K562 (cell line): ENCODE measurements at regions not wholly inside any gene's neighbourhood (a gene's known extent, or its start where the extent isn't known, plus 50 kb on each side); places are given as distances from the start of the nearest gene placed in this dataset.

Experiments
- BMI1 ChIP-seq: fragments of 150-350 bp; IDR thresholded peaks from 2 replicates; pipeline ENCODE4 v1.6.1; 2014; ENCODE audit warnings: low read length
- BRF2 ChIP-seq: IDR thresholded peaks from 3 replicates; pipeline ENCODE4 v1.6.1; 2011; ENCODE audit warnings: borderline replicate concordance, mild to moderate bottlenecking; ENCODE audit not compliant: insufficient read length, insufficient read depth
- CBFA2T2 ChIP-seq: fragments of 450-650 bp; conservative IDR thresholded peaks from 2 replicates; pipeline ENCODE4 v1.6.1; 2017; ENCODE audit warnings: mild to moderate bottlenecking
- CBX8 ChIP-seq: fragments of 200-600 bp; sonication (generic); IDR thresholded peaks from 2 replicates; pipeline ENCODE4 v1.6.1; 2012; ENCODE audit warnings: borderline replicate concordance, mixed run types, low read depth, mild to moderate bottlenecking, moderate library complexity, mixed read lengths, low read length, control low read depth, inconsistent platforms; ENCODE audit not compliant: poor library complexity, severe bottlenecking; ENCODE audit errors: extremely low read depth
- HDAC3 ChIP-seq: fragments of 450-650 bp; IDR thresholded peaks from 2 replicates; pipeline ENCODE4 v1.6.1; 2018; ENCODE audit warnings: borderline replicate concordance, mild to moderate bottlenecking, moderate library complexity; ENCODE audit not compliant: partially characterized antibody
- MECOM ChIP-seq: fragments of 250-450 bp; sonication (Bioruptor Pico); IDR thresholded peaks from 2 replicates; pipeline ENCODE4 v1.8.0; 2022; ENCODE audit warnings: inconsistent platforms
- MYBL2 ChIP-seq, 2 experiments: fragments of 450-650 bp in 1 of 2; sonication (generic) in 1 of 2; formaldehyde crosslinking in 1 of 2; IDR thresholded peaks; 2 replicates each; pipeline versions ENCODE4 v1.6.1 to v1.8.1; 2017 to 2022; ENCODE audit warnings: borderline replicate concordance in 1 of 2, inconsistent platforms in 1 of 2, low read depth in 1 of 2, mild to moderate bottlenecking in 1 of 2, missing genetic modification reagents in 1 of 2, moderate library complexity in 1 of 2
- NKRF ChIP-seq: fragments of 450-650 bp; IDR thresholded peaks from 2 replicates; pipeline ENCODE4 v1.6.1; 2016; ENCODE audit warnings: borderline replicate concordance
- SAP30 ChIP-seq: fragments of 200-600 bp; sonication (generic); IDR thresholded peaks from 2 replicates; pipeline ENCODE4 v1.6.1; 2012; ENCODE audit warnings: borderline replicate concordance, low read depth, mild to moderate bottlenecking, moderate library complexity, low read length, control low read depth, inconsistent platforms; ENCODE audit not compliant: insufficient read depth, poor library complexity, severe bottlenecking
- SMAD4 ChIP-seq: fragments of 250-450 bp; sonication (Bioruptor Pico); conservative IDR thresholded peaks from 2 replicates; pipeline ENCODE4 v1.8.0; 2021; ENCODE audit warnings: inconsistent platforms, mild to moderate bottlenecking, moderate library complexity
- SNAPC5 ChIP-seq: fragments of 250-450 bp; sonication (Bioruptor Pico); IDR thresholded peaks from 2 replicates; pipeline ENCODE4 v1.8.0; 2021; ENCODE audit warnings: moderate library complexity, mild to moderate bottlenecking, inconsistent platforms
- ZBTB40 ChIP-seq, 2 experiments: fragments of 450-650 bp in 1 of 2; sonication (generic) in 1 of 2; formaldehyde crosslinking in 1 of 2; IDR thresholded peaks; 2 replicates each; pipeline versions ENCODE4 v1.7.1 to v1.9.0; 2016 to 2022; ENCODE audit warnings: inconsistent platforms in 1 of 2, mild to moderate bottlenecking in 1 of 2, missing genetic modification reagents in 1 of 2
- ZNF134 ChIP-seq: fragments of 250-450 bp; sonication (Bioruptor Pico); conservative IDR thresholded peaks from 2 replicates; pipeline ENCODE4 v1.4.0; 2020
- ZNF282 ChIP-seq: sonication (generic); formaldehyde crosslinking; IDR thresholded peaks from 2 replicates; pipeline ENCODE4 v1.8.1; 2023; ENCODE audit warnings: missing genetic modification reagents
- ZNF384 ChIP-seq: IDR thresholded peaks from 2 replicates; pipeline ENCODE4 v1.6.1; 2012; ENCODE audit warnings: low read depth, low read length, improper control_type of control experiment

- TF ChIP-seq ZBTB40 (IDR thresholded peaks at IDR 0.05) (no peak), ZBTB40 (CRISPR knock-in tag; IDR thresholded peaks at IDR 0.05) (no peak), MYBL2 (IDR thresholded peaks at IDR 0.05; ENCODE audit: low read depth) (peak; percentile 23; the same call in 1 of the 2 replicates), MYBL2 (CRISPR knock-in tag; IDR thresholded peaks at IDR 0.05; ENCODE audit: borderline replicate concordance) (no peak), SNAPC5 (no peak), MECOM (CRISPR knock-in tag) (no peak), BMI1 (no peak), SMAD4 (no peak), BRF2 (no peak), CBFA2T2 (no peak), CBX8 (no peak), SAP30 (no peak), ZNF384 (no peak), HDAC3 (no peak), ZNF282 (CRISPR knock-in tag) (no peak), ZNF134 (no peak), NKRF (peak; percentile 45; the same call in 1 of the 2 replicates)
These were observed 92.1 kb upstream of the C1orf174 start (continued) for GRCh38 chr1:3992103-3992556.
